ENCODE measurements at regions not wholly inside any gene's neighbourhood (a gene's known extent, or its start where the extent isn't known, plus 50 kb on each side); places are given as distances from the start of the nearest gene placed in this dataset.

GRCh38 chr4:123317211-123317610 lies 79.4 kb upstream of the SPRY1 start:
- Histone ChIP-seq H3K27ac (replicated peaks in 1 of 4) (no peak overlapping the region), H3K4me1 (no peaks in the 10 kb centered on the region), H3K4me3 (no peak overlapping the region), H3K27me3 (no peaks in the 10 kb centered on the region), H3K9me3 (peaks cover 0 to 12% (median 5%) of the 10 kb centered on the region in 4 donors), H3K36me3 (no peaks in the 10 kb centered on the region)
- intact Hi-C loops (cut with DNase I), result no loop called here
- DNase-seq (ENCODE audit: extremely low spot score), result no peak
- 95% methylated on average over 2 of the region's 2 CpGs for WGBS
- TF ChIP-seq CTCF (IDR thresholded peaks at IDR 0.05), result no peak
- no peak for TF ChIP-seq EP300 (IDR thresholded peaks at IDR 0.05)
- no peak for TF ChIP-seq POLR2AphosphoS5 (IDR thresholded peaks at IDR 0.05)
- TF ChIP-seq POLR2A (IDR thresholded peaks at IDR 0.05; ENCODE audit: low read depth), result no peak

GRCh38 chr4:123319639-123320038 lies 77.0 kb upstream of the SPRY1 start:
- Histone ChIP-seq H3K4me3 (no peak overlapping the region), H3K4me1 (no peaks in the 10 kb centered on the region), H3K27ac (replicated peaks in 1 of 4) (no peak overlapping the region), H3K36me3 (no peaks in the 10 kb centered on the region), H3K27me3 (no peaks in the 10 kb centered on the region), H3K9me3 (peaks cover 0 to 23% (median 9%) of the 10 kb centered on the region in 4 donors)
- WGBS, result 84% methylated on average over 2 of the region's 2 CpGs
- TF ChIP-seq EP300 (IDR thresholded peaks at IDR 0.05), result no peak
- no peak for TF ChIP-seq POLR2A (IDR thresholded peaks at IDR 0.05; ENCODE audit: low read depth)
- no peak for TF ChIP-seq CTCF (IDR thresholded peaks at IDR 0.05)
- TF ChIP-seq POLR2AphosphoS5 (IDR thresholded peaks at IDR 0.05), result no peak
- intact Hi-C loops (cut with DNase I), result no loop called here
- DNase-seq (ENCODE audit: extremely low spot score), result no peak

GRCh38 chr4:123323998-123324397 lies 72.6 kb upstream of the SPRY1 start:
- H3K4me1 ChIP-seq, result no peaks in the 10 kb centered on the region
- 95% methylated on average over 2 of the region's 2 CpGs for WGBS
- no peaks in the 10 kb centered on the region for H3K27me3 ChIP-seq
- no peak for DNase-seq (ENCODE audit: extremely low spot score)
- H3K27ac ChIP-seq (replicated peaks in 1 of 4), result no peak overlapping the region
- no peak for TF ChIP-seq POLR2AphosphoS5 (IDR thresholded peaks at IDR 0.05)
- peaks cover 0 to 23% (median 9%) of the 10 kb centered on the region in 4 donors for H3K9me3 ChIP-seq
- H3K36me3 ChIP-seq, result no peaks in the 10 kb centered on the region
- H3K4me3 ChIP-seq, result no peak overlapping the region
- intact Hi-C loops (cut with DNase I), result no loop called here

- peaks cover 0 to 23% (median 10%) of the 10 kb centered on the region in 4 donors for H3K9me3 ChIP-seq
- H3K4me1 ChIP-seq, result no peaks in the 10 kb centered on the region
- no peak for DNase-seq (ENCODE audit: extremely low spot score)
- 71% methylated on average over 3 of the region's 3 CpGs for WGBS
- H3K4me3 ChIP-seq, result no peak overlapping the region
- no peak for TF ChIP-seq POLR2AphosphoS5 (IDR thresholded peaks at IDR 0.05)
- TF ChIP-seq EP300 (IDR thresholded peaks at IDR 0.05), result no peak
- no peak for TF ChIP-seq CTCF (IDR thresholded peaks at IDR 0.05)
- no peak for TF ChIP-seq POLR2A (IDR thresholded peaks at IDR 0.05; ENCODE audit: low read depth)
- intact Hi-C loops (cut with DNase I), result no loop called here
- H3K36me3 ChIP-seq, result no peaks in the 10 kb centered on the region
- no peak overlapping the region for H3K27ac ChIP-seq (replicated peaks in 1 of 4)
- no peaks in the 10 kb centered on the region for H3K27me3 ChIP-seq
These were observed 71.3 kb upstream of the SPRY1 start for GRCh38 chr4:123325241-123325681.

- no peak for DNase-seq (ENCODE audit: extremely low spot score)
- Histone ChIP-seq H3K27ac (replicated peaks in 1 of 4) (no peak overlapping the region), H3K27me3 (no peaks in the 10 kb centered on the region), H3K9me3 (peaks cover 0 to 13% (median 6%) of the 10 kb centered on the region in 4 donors), H3K4me1 (no peaks in the 10 kb centered on the region), H3K36me3 (no peaks in the 10 kb centered on the region), H3K4me3 (no peak overlapping the region)
- intact Hi-C loops (cut with DNase I), result no loop called here
- WGBS, result 88% methylated on average over 4 of the region's 4 CpGs
- TF ChIP-seq CTCF (IDR thresholded peaks at IDR 0.05), result no peak
- TF ChIP-seq POLR2AphosphoS5 (IDR thresholded peaks at IDR 0.05), result no peak
- TF ChIP-seq EP300 (IDR thresholded peaks at IDR 0.05), result no peak
- TF ChIP-seq POLR2A (IDR thresholded peaks at IDR 0.05; ENCODE audit: low read depth), result no peak
These were observed 69.2 kb upstream of the SPRY1 start for GRCh38 chr4:123327346-123327745.

Measured in esophagus muscularis mucosa (tissue), 4 donors.